Mesenchymal stem cell (in vitro differentiated cells and primary cell): ENCODE measurements at regions not wholly inside any gene's neighbourhood (a gene's known extent, or its start where the extent isn't known, plus 50 kb on each side); places are given as distances from the start of the nearest gene placed in this dataset.
"Not testable (repeated sequence)": the region's sequence is repeated elsewhere in the genome, so short reads cannot be mapped to it uniquely, and the experiment has no call there.

Experiments
- DNase-seq: peaks from one replicate; pipeline ENCODE4 v3.0.0-alpha.2; 2013
- H2AFZ ChIP-seq: one replicate; pipeline ENCODE4 v1.6.1; 2013; ENCODE audit warnings: low read depth, mild to moderate bottlenecking, control low read depth, inconsistent platforms, low read length, moderate library complexity
- H2AK5ac ChIP-seq: 2 replicates; pipeline ENCODE4 v1.6.1; 2013; ENCODE audit warnings: low read length, moderate library complexity, mild to moderate bottlenecking, inconsistent platforms; ENCODE audit not compliant: severe bottlenecking
- H2BK120ac ChIP-seq: one replicate; pipeline ENCODE4 v1.6.1; 2013; ENCODE audit warnings: low read depth, mild to moderate bottlenecking, inconsistent platforms, low read length, moderate library complexity
- H2BK12ac ChIP-seq, 2 experiments: one replicate each; pipeline ENCODE4 v1.6.1; 2013; ENCODE audit warnings: inconsistent platforms in 2 of 2, low read length in 2 of 2, mild to moderate bottlenecking in 2 of 2, moderate library complexity in 2 of 2, control low read depth in 1 of 2
- H2BK15ac ChIP-seq: one replicate; pipeline ENCODE4 v1.6.1; 2013; ENCODE audit warnings: mild to moderate bottlenecking, low read depth, inconsistent platforms; ENCODE audit not compliant: poor library complexity, severe bottlenecking
- H2BK5ac ChIP-seq: 2 replicates; pipeline ENCODE4 v1.6.1; 2013; ENCODE audit warnings: low read depth, mild to moderate bottlenecking, low read length, control low read depth, inconsistent platforms; ENCODE audit not compliant: poor library complexity, severe bottlenecking
- H3K14ac ChIP-seq, 2 experiments: one replicate each; pipeline ENCODE4 v1.6.1; 2013; ENCODE audit warnings: inconsistent platforms in 2 of 2, low read length in 2 of 2, control low read depth in 1 of 2, mild to moderate bottlenecking in 1 of 2, moderate library complexity in 1 of 2
- H3K18ac ChIP-seq, 2 experiments: one replicate each; pipeline ENCODE4 v1.6.1; 2013; ENCODE audit warnings: inconsistent platforms in 2 of 2, low read length in 2 of 2, control low read depth in 1 of 2, low read depth in 1 of 2, mild to moderate bottlenecking in 1 of 2
- H3K23ac ChIP-seq, 2 experiments: one replicate each; pipeline ENCODE4 v1.6.1; 2013; ENCODE audit warnings: inconsistent platforms in 2 of 2, low read length in 2 of 2, mild to moderate bottlenecking in 2 of 2, moderate library complexity in 2 of 2, control low read depth in 1 of 2
- H3K27ac ChIP-seq: 2 replicates; pipeline ENCODE4 v1.5.1; 2013; ENCODE audit warnings: mild to moderate bottlenecking, moderate library complexity, low read length, control low read depth, inconsistent platforms; ENCODE audit not compliant: poor library complexity, severe bottlenecking
- H3K27me3 ChIP-seq, 2 experiments: 2 replicates each; pipeline versions ENCODE4 v1.6.1 to v1.7.0; 2013; ENCODE audit warnings: low read length in 2 of 2, mild to moderate bottlenecking in 2 of 2, moderate library complexity in 2 of 2, control low read depth in 1 of 2, inconsistent platforms in 1 of 2; ENCODE audit not compliant: control insufficient read depth in 1 of 2, insufficient read depth in 1 of 2
- H3K36me3 ChIP-seq, 2 experiments: 2 replicates each; pipeline versions ENCODE4 v1.6.1 to v1.7.0; 2013; ENCODE audit warnings: low read length in 2 of 2, control low read depth in 1 of 2, inconsistent platforms in 1 of 2, low read depth in 1 of 2, mild to moderate bottlenecking in 1 of 2; ENCODE audit not compliant: insufficient read depth in 2 of 2, control insufficient read depth in 1 of 2
- H3K4ac ChIP-seq, 2 experiments: one replicate each; pipeline ENCODE4 v1.6.1; 2013; ENCODE audit warnings: inconsistent platforms in 2 of 2, low read length in 2 of 2, mild to moderate bottlenecking in 2 of 2, moderate library complexity in 2 of 2, control low read depth in 1 of 2, low read depth in 1 of 2
- H3K4me1 ChIP-seq: 2 replicates; pipeline ENCODE4 v1.6.1; 2013; ENCODE audit warnings: low read depth, low read length, control low read depth; ENCODE audit not compliant: control insufficient read depth, insufficient read depth
- H3K4me2 ChIP-seq: 2 replicates; pipeline ENCODE4 v1.6.1; 2013; ENCODE audit warnings: low read length, mild to moderate bottlenecking, inconsistent platforms; ENCODE audit not compliant: poor library complexity, severe bottlenecking
- H3K4me3 ChIP-seq, 2 experiments: 2 replicates each; pipeline versions ENCODE4 v1.5.1 to v1.7.0; 2013; ENCODE audit warnings: low read length in 2 of 2, mild to moderate bottlenecking in 2 of 2, control low read depth in 1 of 2, low read depth in 1 of 2; ENCODE audit not compliant: insufficient read depth in 1 of 2
- H3K79me1 ChIP-seq: replicated peaks from 2 replicates; pipeline ENCODE4 v1.6.1; 2013; ENCODE audit warnings: mild to moderate bottlenecking, control low read depth, low read length, inconsistent platforms; ENCODE audit not compliant: poor library complexity, severe bottlenecking
- H3K9ac ChIP-seq: 2 replicates; pipeline ENCODE4 v1.7.0; 2013; ENCODE audit warnings: mild to moderate bottlenecking, low read length, moderate library complexity
- H3K9me3 ChIP-seq: 2 replicates; pipeline ENCODE4 v1.7.0; 2013; ENCODE audit warnings: mild to moderate bottlenecking, low read length; ENCODE audit not compliant: control insufficient read depth
- H4K8ac ChIP-seq: one replicate; pipeline ENCODE4 v1.6.1; 2013; ENCODE audit warnings: inconsistent platforms, mild to moderate bottlenecking, low read length, moderate library complexity
- H4K91ac ChIP-seq: one replicate; pipeline ENCODE4 v1.6.1; 2013; ENCODE audit warnings: mild to moderate bottlenecking, low read length, inconsistent platforms
- WGBS: methylation state at CpG from one replicate; pipeline ENCODE4 v1.1.7; 2013; ENCODE audit warnings: mixed read lengths; 5-methylcytosine and 5-hydroxymethylcytosine counted together

- Histone ChIP-seq H4K91ac (no peak overlapping the region), H3K27me3 (no peaks in the 10 kb centered on the region), H2BK120ac (no peak overlapping the region), H3K36me3 (no peaks in the 10 kb centered on the region), H3K18ac (no peak overlapping the region), H2BK5ac (no peak overlapping the region), H2AK5ac (no peak overlapping the region), H3K4ac (no peak overlapping the region), H3K23ac (no peak overlapping the region), H2BK12ac (no peak overlapping the region), H3K9me3 (no peaks in the 10 kb centered on the region), H3K4me3 (no peak overlapping the region), H3K79me1 (no peaks in the 10 kb centered on the region), H2AFZ (no peak overlapping the region), H3K4me1 (no peaks in the 10 kb centered on the region), H4K8ac (no peak overlapping the region), H3K27ac (no peak overlapping the region), H3K9ac (no peak overlapping the region), H3K14ac (no peak overlapping the region), H3K4me2 (no peak overlapping the region), H2BK15ac (no peak overlapping the region)
- no peak for DNase-seq
- WGBS: 100% methylated on average over 7 of the region's 39 CpGs
Measured at GRCh38 chr13:18628428-18628827, 553.2 kb downstream of the TUBA3C start.

- H3K14ac ChIP-seq, H3K9me3 ChIP-seq, H3K36me3 ChIP-seq, H3K79me1 ChIP-seq, H3K23ac ChIP-seq, H3K4me1 ChIP-seq, H3K4ac ChIP-seq, H3K27ac ChIP-seq, H4K8ac ChIP-seq, H2AFZ ChIP-seq, H3K4me2 ChIP-seq, H2BK15ac ChIP-seq, H3K27me3 ChIP-seq, H2BK120ac ChIP-seq, DNase-seq, H2BK12ac ChIP-seq, H4K91ac ChIP-seq, H3K9ac ChIP-seq, H2BK5ac ChIP-seq, H3K4me3 ChIP-seq, H3K18ac ChIP-seq, H2AK5ac ChIP-seq: not testable (repeated sequence)
- 50% methylated on average over 2 of the region's 4 CpGs for WGBS
Measured at GRCh38 chr13:18624061-18624460, 557.6 kb downstream of the TUBA3C start.

- H3K14ac ChIP-seq, H3K4me1 ChIP-seq, H2AK5ac ChIP-seq, H3K4ac ChIP-seq, DNase-seq, H2BK120ac ChIP-seq, H4K91ac ChIP-seq, H2BK12ac ChIP-seq, H3K9me3 ChIP-seq, H4K8ac ChIP-seq, H3K23ac ChIP-seq, H3K79me1 ChIP-seq, H3K18ac ChIP-seq, H2AFZ ChIP-seq, H2BK5ac ChIP-seq, H3K4me3 ChIP-seq, H3K9ac ChIP-seq, H3K27ac ChIP-seq, H3K36me3 ChIP-seq, H3K4me2 ChIP-seq, H3K27me3 ChIP-seq, H2BK15ac ChIP-seq: not testable (repeated sequence)
- WGBS: 67% methylated on average over 1 of the region's 4 CpGs
Measured at GRCh38 chr13:18618442-18618841, 563.2 kb downstream of the TUBA3C start.

GRCh38 chr13:18610476-18610875 is 571.1 kb downstream of the TUBA3C start:
- H2AFZ ChIP-seq, H3K27me3 ChIP-seq, H2BK5ac ChIP-seq, H3K4me3 ChIP-seq, H3K14ac ChIP-seq, H3K27ac ChIP-seq, H3K9me3 ChIP-seq, H3K18ac ChIP-seq, H2BK12ac ChIP-seq, H2AK5ac ChIP-seq, H3K9ac ChIP-seq, H3K79me1 ChIP-seq, H2BK120ac ChIP-seq, H3K4ac ChIP-seq, H3K4me2 ChIP-seq, H4K8ac ChIP-seq, H3K23ac ChIP-seq, H2BK15ac ChIP-seq, H3K4me1 ChIP-seq, DNase-seq, H4K91ac ChIP-seq, H3K36me3 ChIP-seq: not testable (repeated sequence)
- WGBS: 80% methylated on average over 1 of the region's 14 CpGs
